Mesenchymal stem cell (in vitro differentiated cells and primary cell): ENCODE measurements at regions not wholly inside any gene's neighbourhood (a gene's known extent, or its start where the extent isn't known, plus 50 kb on each side); places are given as distances from the start of the nearest gene placed in this dataset.

Source experiments
- DNase-seq: peaks from one replicate; pipeline ENCODE4 v3.0.0-alpha.2; 2013
- H2AFZ ChIP-seq: one replicate; pipeline ENCODE4 v1.6.1; 2013; ENCODE audit warnings: low read depth, mild to moderate bottlenecking, control low read depth, inconsistent platforms, low read length, moderate library complexity
- H2AK5ac ChIP-seq: 2 replicates; pipeline ENCODE4 v1.6.1; 2013; ENCODE audit warnings: low read length, moderate library complexity, mild to moderate bottlenecking, inconsistent platforms; ENCODE audit not compliant: severe bottlenecking
- H2BK120ac ChIP-seq: one replicate; pipeline ENCODE4 v1.6.1; 2013; ENCODE audit warnings: low read depth, mild to moderate bottlenecking, inconsistent platforms, low read length, moderate library complexity
- H2BK12ac ChIP-seq, 2 experiments: one replicate each; pipeline ENCODE4 v1.6.1; 2013; ENCODE audit warnings: inconsistent platforms in 2 of 2, low read length in 2 of 2, mild to moderate bottlenecking in 2 of 2, moderate library complexity in 2 of 2, control low read depth in 1 of 2
- H2BK15ac ChIP-seq: one replicate; pipeline ENCODE4 v1.6.1; 2013; ENCODE audit warnings: mild to moderate bottlenecking, low read depth, inconsistent platforms; ENCODE audit not compliant: poor library complexity, severe bottlenecking
- H2BK5ac ChIP-seq: 2 replicates; pipeline ENCODE4 v1.6.1; 2013; ENCODE audit warnings: low read depth, mild to moderate bottlenecking, low read length, control low read depth, inconsistent platforms; ENCODE audit not compliant: poor library complexity, severe bottlenecking
- H3K14ac ChIP-seq, 2 experiments: one replicate each; pipeline ENCODE4 v1.6.1; 2013; ENCODE audit warnings: inconsistent platforms in 2 of 2, low read length in 2 of 2, control low read depth in 1 of 2, mild to moderate bottlenecking in 1 of 2, moderate library complexity in 1 of 2
- H3K18ac ChIP-seq, 2 experiments: one replicate each; pipeline ENCODE4 v1.6.1; 2013; ENCODE audit warnings: inconsistent platforms in 2 of 2, low read length in 2 of 2, control low read depth in 1 of 2, low read depth in 1 of 2, mild to moderate bottlenecking in 1 of 2
- H3K23ac ChIP-seq, 2 experiments: one replicate each; pipeline ENCODE4 v1.6.1; 2013; ENCODE audit warnings: inconsistent platforms in 2 of 2, low read length in 2 of 2, mild to moderate bottlenecking in 2 of 2, moderate library complexity in 2 of 2, control low read depth in 1 of 2
- H3K27ac ChIP-seq: 2 replicates; pipeline ENCODE4 v1.5.1; 2013; ENCODE audit warnings: mild to moderate bottlenecking, moderate library complexity, low read length, control low read depth, inconsistent platforms; ENCODE audit not compliant: poor library complexity, severe bottlenecking
- H3K27me3 ChIP-seq, 2 experiments: 2 replicates each; pipeline versions ENCODE4 v1.6.1 to v1.7.0; 2013; ENCODE audit warnings: low read length in 2 of 2, mild to moderate bottlenecking in 2 of 2, moderate library complexity in 2 of 2, control low read depth in 1 of 2, inconsistent platforms in 1 of 2; ENCODE audit not compliant: control insufficient read depth in 1 of 2, insufficient read depth in 1 of 2
- H3K36me3 ChIP-seq, 2 experiments: 2 replicates each; pipeline versions ENCODE4 v1.6.1 to v1.7.0; 2013; ENCODE audit warnings: low read length in 2 of 2, control low read depth in 1 of 2, inconsistent platforms in 1 of 2, low read depth in 1 of 2, mild to moderate bottlenecking in 1 of 2; ENCODE audit not compliant: insufficient read depth in 2 of 2, control insufficient read depth in 1 of 2
- H3K4ac ChIP-seq, 2 experiments: one replicate each; pipeline ENCODE4 v1.6.1; 2013; ENCODE audit warnings: inconsistent platforms in 2 of 2, low read length in 2 of 2, mild to moderate bottlenecking in 2 of 2, moderate library complexity in 2 of 2, control low read depth in 1 of 2, low read depth in 1 of 2
- H3K4me1 ChIP-seq: 2 replicates; pipeline ENCODE4 v1.6.1; 2013; ENCODE audit warnings: low read depth, low read length, control low read depth; ENCODE audit not compliant: control insufficient read depth, insufficient read depth
- H3K4me2 ChIP-seq: 2 replicates; pipeline ENCODE4 v1.6.1; 2013; ENCODE audit warnings: low read length, mild to moderate bottlenecking, inconsistent platforms; ENCODE audit not compliant: poor library complexity, severe bottlenecking
- H3K4me3 ChIP-seq, 2 experiments: 2 replicates each; pipeline versions ENCODE4 v1.5.1 to v1.7.0; 2013; ENCODE audit warnings: low read length in 2 of 2, mild to moderate bottlenecking in 2 of 2, control low read depth in 1 of 2, low read depth in 1 of 2; ENCODE audit not compliant: insufficient read depth in 1 of 2
- H3K79me1 ChIP-seq: replicated peaks from 2 replicates; pipeline ENCODE4 v1.6.1; 2013; ENCODE audit warnings: mild to moderate bottlenecking, control low read depth, low read length, inconsistent platforms; ENCODE audit not compliant: poor library complexity, severe bottlenecking
- H3K9ac ChIP-seq: 2 replicates; pipeline ENCODE4 v1.7.0; 2013; ENCODE audit warnings: mild to moderate bottlenecking, low read length, moderate library complexity
- H3K9me3 ChIP-seq: 2 replicates; pipeline ENCODE4 v1.7.0; 2013; ENCODE audit warnings: mild to moderate bottlenecking, low read length; ENCODE audit not compliant: control insufficient read depth
- H4K8ac ChIP-seq: one replicate; pipeline ENCODE4 v1.6.1; 2013; ENCODE audit warnings: inconsistent platforms, mild to moderate bottlenecking, low read length, moderate library complexity
- H4K91ac ChIP-seq: one replicate; pipeline ENCODE4 v1.6.1; 2013; ENCODE audit warnings: mild to moderate bottlenecking, low read length, inconsistent platforms
- WGBS: methylation state at CpG from one replicate; pipeline ENCODE4 v1.1.7; 2013; ENCODE audit warnings: mixed read lengths; 5-methylcytosine and 5-hydroxymethylcytosine counted together

DNA sequence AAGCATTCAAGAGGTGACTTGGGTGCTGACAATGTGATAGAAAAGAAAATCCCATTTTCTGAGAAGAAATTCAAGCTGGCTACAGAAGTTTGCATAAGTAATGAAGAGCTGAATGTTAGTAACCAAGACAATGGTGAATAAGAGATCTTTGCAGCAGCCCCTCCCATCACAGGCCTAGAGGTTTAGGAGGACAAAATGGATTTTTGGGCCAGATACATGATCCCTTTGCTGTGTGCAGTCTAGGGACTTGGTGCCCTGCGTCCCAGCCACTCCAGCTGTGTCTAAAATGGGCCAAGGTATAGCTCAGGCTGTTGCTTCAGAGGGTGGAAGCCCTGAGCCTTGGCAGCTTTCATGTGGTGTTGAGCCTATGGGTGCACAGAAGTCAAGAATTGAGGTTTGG is 107.0 kb upstream of the EPHA5 start:
- Histone ChIP-seq H3K4me2 (no peak overlapping the region), H3K4ac (no peak overlapping the region), H2AK5ac (no peak overlapping the region), H2BK12ac (no peak overlapping the region), H4K8ac (no peak overlapping the region), H2AFZ (no peak overlapping the region), H2BK5ac (no peak overlapping the region), H3K4me3 (no peak overlapping the region), H2BK120ac (no peak overlapping the region), H3K27ac (no peak overlapping the region), H4K91ac (no peak overlapping the region), H3K18ac (no peak overlapping the region), H3K36me3 (no peaks in the 10 kb centered on the region), H3K27me3 (no peaks in the 10 kb centered on the region), H3K9me3 (peaks cover 9% of the 10 kb centered on the region), H3K14ac (no peak overlapping the region), H3K79me1 (no peaks in the 10 kb centered on the region), H2BK15ac (no peak overlapping the region), H3K4me1 (no peaks in the 10 kb centered on the region), H3K23ac (no peak overlapping the region), H3K9ac (no peak overlapping the region)
- DNase-seq, result no peak
- 45% methylated on average over 1 of the region's 1 CpG for WGBS

DNA sequence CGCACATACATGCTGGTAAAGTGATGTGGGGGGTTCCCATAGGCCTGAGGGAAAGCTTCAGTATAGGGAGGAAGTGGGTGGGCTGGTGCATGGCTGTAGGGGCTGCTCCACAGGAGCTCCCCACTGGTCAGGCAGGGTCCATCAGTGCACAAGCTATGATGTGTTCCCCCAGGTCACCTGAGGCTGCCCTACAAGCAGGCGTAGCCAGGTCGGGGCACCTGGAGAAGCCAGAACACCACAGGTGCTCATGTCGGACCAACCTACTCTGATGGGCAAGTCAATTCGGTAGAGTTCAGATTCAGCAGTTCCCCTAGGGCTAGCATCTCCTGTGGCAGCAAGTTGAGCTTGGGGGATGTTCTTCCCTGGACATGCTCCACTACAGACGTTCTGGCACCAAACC is 103.3 kb upstream of the EPHA5 start:
- Histone ChIP-seq H2BK5ac (no peak overlapping the region), H2AFZ (no peak overlapping the region), H3K27ac (no peak overlapping the region), H3K23ac (no peak overlapping the region), H2BK120ac (no peak overlapping the region), H3K9ac (no peak overlapping the region), H3K18ac (no peak overlapping the region), H3K4me1 (no peaks in the 10 kb centered on the region), H3K27me3 (no peaks in the 10 kb centered on the region), H3K9me3 (peaks cover 14% of the 10 kb centered on the region), H3K4ac (no peak overlapping the region), H4K8ac (no peak overlapping the region), H4K91ac (no peak overlapping the region), H3K4me3 (no peak overlapping the region), H3K4me2 (no peak overlapping the region), H3K36me3 (no peaks in the 10 kb centered on the region), H2AK5ac (no peak overlapping the region), H3K14ac (no peak overlapping the region), H3K79me1 (no peaks in the 10 kb centered on the region), H2BK12ac (no peak overlapping the region), H2BK15ac (no peak overlapping the region)
- no peak for DNase-seq
- WGBS, result 83% methylated on average over 6 of the region's 6 CpGs

DNA sequence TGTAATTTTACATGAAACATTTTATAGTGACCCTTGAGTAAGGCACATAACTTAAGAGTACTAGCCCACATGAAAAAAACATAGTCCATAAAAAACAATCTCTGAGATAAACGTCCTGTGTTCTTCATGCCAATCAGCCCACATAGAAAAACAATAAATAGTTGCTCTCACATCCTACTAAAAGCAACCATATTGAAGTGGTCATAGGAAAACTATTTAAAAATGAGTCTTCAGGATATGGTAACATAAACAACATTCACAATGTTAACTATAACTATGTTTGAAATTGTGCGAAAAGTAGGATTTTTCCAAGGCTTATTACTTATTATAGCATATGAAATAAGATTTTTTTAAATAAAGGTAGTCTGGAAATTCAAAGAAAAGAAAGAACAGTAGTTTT is 77.1 kb upstream of the EPHA5 start:
- no peak overlapping the region for H3K4me2 ChIP-seq
- H2BK120ac ChIP-seq, result no peak overlapping the region
- no peak overlapping the region for H2AFZ ChIP-seq
- H3K4me3 ChIP-seq, result no peak overlapping the region
- no peaks in the 10 kb centered on the region for H3K36me3 ChIP-seq
- H3K4ac ChIP-seq, result no peak overlapping the region
- H2AK5ac ChIP-seq, result no peak overlapping the region
- H3K9me3 ChIP-seq, result no peaks in the 10 kb centered on the region
- H3K9ac ChIP-seq, result no peak overlapping the region
- no peak overlapping the region for H2BK12ac ChIP-seq
- H2BK5ac ChIP-seq, result no peak overlapping the region
- H4K91ac ChIP-seq, result no peak overlapping the region
- no peak overlapping the region for H4K8ac ChIP-seq
- H3K23ac ChIP-seq, result no peak overlapping the region
- H3K4me1 ChIP-seq, result no peaks in the 10 kb centered on the region
- H3K14ac ChIP-seq, result no peak overlapping the region
- no peak overlapping the region for H3K18ac ChIP-seq
- peak; percentile 6 for DNase-seq
- no peaks in the 10 kb centered on the region for H3K27me3 ChIP-seq
- no peak overlapping the region for H3K27ac ChIP-seq
- WGBS, result 0% methylated on average over 1 of the region's 2 CpGs
- H3K79me1 ChIP-seq, result no peaks in the 10 kb centered on the region
- H2BK15ac ChIP-seq, result no peak overlapping the region

DNA sequence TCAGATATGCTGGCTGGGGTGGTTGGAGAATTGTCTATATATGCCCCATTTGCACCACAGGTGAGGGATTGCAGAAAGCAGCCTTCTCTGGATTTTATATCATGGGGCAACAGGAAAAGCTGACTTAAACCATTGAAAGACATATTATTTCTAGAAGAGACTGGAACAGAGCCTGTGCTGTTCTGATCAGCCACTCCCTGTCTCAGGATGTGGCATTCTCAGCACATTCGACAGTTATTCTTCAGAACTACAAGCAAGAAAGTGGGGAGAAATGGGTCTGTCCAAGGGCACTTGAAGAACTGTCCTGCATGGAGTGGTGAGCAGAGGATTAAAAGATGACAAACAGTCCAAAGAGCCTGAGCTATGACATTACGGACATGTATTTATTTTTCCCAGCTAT is 67.8 kb upstream of the EPHA5 start:
- H3K27me3 ChIP-seq, result no peaks in the 10 kb centered on the region
- H3K4me3 ChIP-seq, result no peak overlapping the region
- no peaks in the 10 kb centered on the region for H3K4me1 ChIP-seq
- no peak overlapping the region for H3K27ac ChIP-seq
- H4K8ac ChIP-seq, result no peak overlapping the region
- no peak overlapping the region for H3K4me2 ChIP-seq
- no peak overlapping the region for H3K14ac ChIP-seq
- no peaks in the 10 kb centered on the region for H3K79me1 ChIP-seq
- no peak overlapping the region for H2BK120ac ChIP-seq
- H3K23ac ChIP-seq, result no peak overlapping the region
- no peaks in the 10 kb centered on the region for H3K9me3 ChIP-seq
- no peak overlapping the region for H2AK5ac ChIP-seq
- H2BK12ac ChIP-seq, result no peak overlapping the region
- no peak overlapping the region for H2BK15ac ChIP-seq
- no peak overlapping the region for H3K4ac ChIP-seq
- 88% methylated on average over 1 of the region's 2 CpGs for WGBS
- H3K9ac ChIP-seq, result no peak overlapping the region
- no peak overlapping the region for H2AFZ ChIP-seq
- no peaks in the 10 kb centered on the region for H3K36me3 ChIP-seq
- H3K18ac ChIP-seq, result no peak overlapping the region
- H2BK5ac ChIP-seq, result no peak overlapping the region
- H4K91ac ChIP-seq, result no peak overlapping the region
- DNase-seq, result no peak
